ENCODE measurements at regions not wholly inside any gene's neighbourhood (a gene's known extent, or its start where the extent isn't known, plus 50 kb on each side); places are given as distances from the start of the nearest gene placed in this dataset.

DNA sequence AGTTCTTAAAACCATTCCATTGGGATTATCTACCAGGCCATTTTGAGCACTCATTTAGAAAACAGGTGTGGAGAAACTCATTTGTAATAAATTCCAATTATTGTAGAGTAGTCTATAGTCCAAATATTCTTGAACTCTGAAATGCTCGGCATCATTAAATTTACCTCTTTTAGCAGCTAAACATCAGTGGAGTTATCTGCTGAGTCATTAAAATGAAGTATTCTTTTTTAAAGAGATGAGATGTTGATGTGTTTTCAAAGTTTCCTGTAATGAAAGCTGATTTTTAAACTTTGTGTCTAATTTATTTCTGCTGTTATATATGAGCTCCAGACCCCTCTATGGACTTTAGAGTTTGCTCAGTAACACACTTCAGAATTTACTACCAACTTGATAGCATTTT, 1635.2 kb downstream of the SUCLG1 start:
- no peak for TF ChIP-seq EZH2 (IDR thresholded peaks at IDR 0.05)
- no peak for TF ChIP-seq POLR2AphosphoS5 (IDR thresholded peaks at IDR 0.05; ENCODE audit: borderline replicate concordance, low read depth, low read length)
- TF ChIP-seq FOXP2 (optimal IDR thresholded peaks at IDR 0.05; ENCODE audit: control extremely low read depth, extremely low read length, insufficient read depth): no peak

Measured in SK-N-MC (cell line).